DND-41 (cell line): ENCODE measurements at regions not wholly inside any gene's neighbourhood (a gene's known extent, or its start where the extent isn't known, plus 50 kb on each side); places are given as distances from the start of the nearest gene placed in this dataset.

Experiments
- EZH2 ChIP-seq: IDR thresholded peaks from 3 replicates; pipeline ENCODE4 v1.6.1; 2012; ENCODE audit warnings: borderline replicate concordance, low read depth, mild to moderate bottlenecking, moderate library complexity, low read length, inconsistent platforms; ENCODE audit not compliant: severe bottlenecking
- TF ChIP-seq, protein P1 (sequence below): IDR thresholded peaks from 2 replicates; pipeline ENCODE4 v1.5.1; 2012; ENCODE audit warnings: borderline replicate concordance, low read length, moderate library complexity, mild to moderate bottlenecking; ENCODE audit not compliant: poor library complexity, severe bottlenecking; ENCODE audit errors: extremely low read depth

DNA sequence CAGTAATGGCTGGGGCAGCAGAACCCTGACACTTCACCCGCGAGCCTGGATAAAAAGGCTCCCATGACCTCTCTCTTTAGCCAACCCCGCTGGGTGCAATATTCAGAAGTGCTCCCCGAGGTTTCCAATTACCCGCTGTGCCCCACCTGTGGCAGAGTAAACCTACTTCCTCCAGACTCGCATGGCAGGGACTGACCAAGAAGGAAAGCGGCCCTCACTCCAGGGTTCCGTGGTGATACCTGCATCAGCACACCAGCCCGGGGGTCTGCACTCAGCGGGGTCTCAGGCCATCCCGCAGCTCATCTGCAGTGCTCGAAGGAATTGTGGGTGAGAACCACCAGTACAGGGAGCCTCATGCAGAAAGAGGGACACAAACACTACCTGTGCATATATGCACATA is 136.3 kb upstream of the FMN2 start:
- TF ChIP-seq, protein P1, sequence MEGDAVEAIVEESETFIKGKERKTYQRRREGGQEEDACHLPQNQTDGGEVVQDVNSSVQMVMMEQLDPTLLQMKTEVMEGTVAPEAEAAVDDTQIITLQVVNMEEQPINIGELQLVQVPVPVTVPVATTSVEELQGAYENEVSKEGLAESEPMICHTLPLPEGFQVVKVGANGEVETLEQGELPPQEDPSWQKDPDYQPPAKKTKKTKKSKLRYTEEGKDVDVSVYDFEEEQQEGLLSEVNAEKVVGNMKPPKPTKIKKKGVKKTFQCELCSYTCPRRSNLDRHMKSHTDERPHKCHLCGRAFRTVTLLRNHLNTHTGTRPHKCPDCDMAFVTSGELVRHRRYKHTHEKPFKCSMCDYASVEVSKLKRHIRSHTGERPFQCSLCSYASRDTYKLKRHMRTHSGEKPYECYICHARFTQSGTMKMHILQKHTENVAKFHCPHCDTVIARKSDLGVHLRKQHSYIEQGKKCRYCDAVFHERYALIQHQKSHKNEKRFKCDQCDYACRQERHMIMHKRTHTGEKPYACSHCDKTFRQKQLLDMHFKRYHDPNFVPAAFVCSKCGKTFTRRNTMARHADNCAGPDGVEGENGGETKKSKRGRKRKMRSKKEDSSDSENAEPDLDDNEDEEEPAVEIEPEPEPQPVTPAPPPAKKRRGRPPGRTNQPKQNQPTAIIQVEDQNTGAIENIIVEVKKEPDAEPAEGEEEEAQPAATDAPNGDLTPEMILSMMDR = no peak
- TF ChIP-seq EZH2 = no peak
